Suprapubic skin (tissue), 4 donors: ENCODE measurements at regions not wholly inside any gene's neighbourhood (a gene's known extent, or its start where the extent isn't known, plus 50 kb on each side); places are given as distances from the start of the nearest gene placed in this dataset.

Experiments used
- DNase-seq, 2 donors: peaks; one replicate each; pipeline ENCODE4 v3.0.0-alpha.2; 2019; ENCODE audit warnings: low spot score in 2 of 2
- H3K27ac ChIP-seq: fragments of 200-600 bp; sonication (generic); one replicate; pipeline ENCODE4 v1.5.1; 2019
- H3K27me3 ChIP-seq: fragments of 200-600 bp; sonication (generic); one replicate; pipeline ENCODE4 v1.5.1; 2019
- H3K36me3 ChIP-seq: fragments of 200-600 bp; sonication (generic); one replicate; pipeline ENCODE4 v1.5.1; 2019
- H3K4me1 ChIP-seq: fragments of 200-600 bp; sonication (generic); one replicate; pipeline ENCODE4 v1.5.1; 2019
- H3K4me3 ChIP-seq: fragments of 200-600 bp; sonication (generic); one replicate; pipeline ENCODE4 v1.5.1; 2019; ENCODE audit warnings: mild to moderate bottlenecking
- H3K9me3 ChIP-seq: fragments of 200-600 bp; sonication (generic); one replicate; pipeline ENCODE4 v1.5.1; 2019
- EP300 ChIP-seq: sonication (generic); formaldehyde crosslinking; IDR thresholded peaks from one replicate; pipeline ENCODE4 v1.6.1; 2017; ENCODE audit warnings: antibody characterized with exemption
- POLR2A ChIP-seq, 2 donors: fragments of 450-650 bp; IDR thresholded peaks; one replicate each; pipeline ENCODE4 v1.6.1; 2017; ENCODE audit warnings: antibody characterized with exemption in 2 of 2, mild to moderate bottlenecking in 2 of 2, moderate library complexity in 2 of 2
- POLR2AphosphoS5 ChIP-seq, 3 donors: sonication (generic); formaldehyde crosslinking; IDR thresholded peaks; one replicate each; pipeline ENCODE4 v1.6.1; 2017; ENCODE audit warnings: antibody characterized with exemption in 3 of 3
- WGBS: methylation state at CpG from one replicate; pipeline ENCODE4 v1.1.5; 2018; 5-methylcytosine and 5-hydroxymethylcytosine counted together
- TF ChIP-seq, protein P1 (sequence below), 2 donors: fragments of 200-600 bp in 1 of 2; fragments of 450-650 bp in 1 of 2; sonication (generic) in 1 of 2; IDR thresholded peaks; one replicate each; pipeline ENCODE4 v1.5.1; 2016 to 2019; ENCODE audit warnings: antibody characterized with exemption in 2 of 2, mild to moderate bottlenecking in 1 of 2, moderate library complexity in 1 of 2

- H3K4me3 ChIP-seq: no peak overlapping the region
- no peaks in the 10 kb centered on the region for H3K9me3 ChIP-seq
- no peak for TF ChIP-seq POLR2AphosphoS5 (IDR thresholded peaks at IDR 0.05)
- no peak for TF ChIP-seq POLR2A (IDR thresholded peaks at IDR 0.05)
- TF ChIP-seq, protein P1, sequence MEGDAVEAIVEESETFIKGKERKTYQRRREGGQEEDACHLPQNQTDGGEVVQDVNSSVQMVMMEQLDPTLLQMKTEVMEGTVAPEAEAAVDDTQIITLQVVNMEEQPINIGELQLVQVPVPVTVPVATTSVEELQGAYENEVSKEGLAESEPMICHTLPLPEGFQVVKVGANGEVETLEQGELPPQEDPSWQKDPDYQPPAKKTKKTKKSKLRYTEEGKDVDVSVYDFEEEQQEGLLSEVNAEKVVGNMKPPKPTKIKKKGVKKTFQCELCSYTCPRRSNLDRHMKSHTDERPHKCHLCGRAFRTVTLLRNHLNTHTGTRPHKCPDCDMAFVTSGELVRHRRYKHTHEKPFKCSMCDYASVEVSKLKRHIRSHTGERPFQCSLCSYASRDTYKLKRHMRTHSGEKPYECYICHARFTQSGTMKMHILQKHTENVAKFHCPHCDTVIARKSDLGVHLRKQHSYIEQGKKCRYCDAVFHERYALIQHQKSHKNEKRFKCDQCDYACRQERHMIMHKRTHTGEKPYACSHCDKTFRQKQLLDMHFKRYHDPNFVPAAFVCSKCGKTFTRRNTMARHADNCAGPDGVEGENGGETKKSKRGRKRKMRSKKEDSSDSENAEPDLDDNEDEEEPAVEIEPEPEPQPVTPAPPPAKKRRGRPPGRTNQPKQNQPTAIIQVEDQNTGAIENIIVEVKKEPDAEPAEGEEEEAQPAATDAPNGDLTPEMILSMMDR (IDR thresholded peaks at IDR 0.05): no peak
- no peak for TF ChIP-seq EP300
- H3K36me3 ChIP-seq: no peaks in the 10 kb centered on the region
- 88% methylated on average over 5 of the region's 5 CpGs for WGBS
- no peak for DNase-seq
- no peaks in the 10 kb centered on the region for H3K27me3 ChIP-seq
- no peaks in the 10 kb centered on the region for H3K4me1 ChIP-seq
- no peak overlapping the region for H3K27ac ChIP-seq
Observed at GRCh38 chr2:221337957-221338685, 234.0 kb downstream of the EPHA4 start.

GRCh38 chr2:221342388-221342787 is 229.7 kb downstream of the EPHA4 start:
- no peak for DNase-seq
- no peaks in the 10 kb centered on the region for H3K27me3 ChIP-seq
- peaks cover 2% of the 10 kb centered on the region for H3K4me1 ChIP-seq
- no peak overlapping the region for H3K4me3 ChIP-seq
- no peak overlapping the region for H3K27ac ChIP-seq
- H3K9me3 ChIP-seq: no peaks in the 10 kb centered on the region
- no peaks in the 10 kb centered on the region for H3K36me3 ChIP-seq
- TF ChIP-seq POLR2AphosphoS5 (IDR thresholded peaks at IDR 0.05) (no peak), EP300 (no peak), POLR2A (IDR thresholded peaks at IDR 0.05) (no peak)
- TF ChIP-seq, protein P1 (IDR thresholded peaks at IDR 0.05): no peak
- 86% methylated on average over 8 of the region's 8 CpGs for WGBS

DNA sequence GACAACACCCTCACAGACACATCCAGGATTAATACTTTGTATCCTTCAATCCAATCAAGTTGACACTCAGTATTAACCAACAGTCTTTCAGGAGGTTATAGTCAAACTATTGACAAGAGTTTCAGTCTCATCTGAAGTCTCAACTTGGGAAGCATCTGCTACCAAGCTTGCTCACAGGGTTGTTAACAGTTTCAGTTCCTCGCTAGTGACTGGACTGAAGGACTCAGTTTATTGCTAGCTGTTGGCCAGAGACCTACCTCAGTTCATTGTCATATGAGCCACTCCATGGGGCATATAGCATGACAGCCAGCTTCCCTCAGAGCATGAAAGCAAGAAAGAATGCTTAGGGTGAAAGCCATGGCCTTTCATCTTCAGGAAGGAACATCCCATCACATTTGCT is 228.6 kb downstream of the EPHA4 start:
- Histone ChIP-seq H3K27me3 (no peaks in the 10 kb centered on the region), H3K4me3 (no peak overlapping the region), H3K27ac (no peak overlapping the region), H3K4me1 (peaks cover 2% of the 10 kb centered on the region), H3K36me3 (no peaks in the 10 kb centered on the region), H3K9me3 (no peaks in the 10 kb centered on the region)
- 91% methylated on average over 1 of the region's 1 CpG for WGBS
- no peak for DNase-seq
- no peak for TF ChIP-seq POLR2AphosphoS5 (IDR thresholded peaks at IDR 0.05)
- TF ChIP-seq, protein P1 (IDR thresholded peaks at IDR 0.05): no peak
- TF ChIP-seq EP300: no peak
- TF ChIP-seq POLR2A (IDR thresholded peaks at IDR 0.05): no peak

DNA sequence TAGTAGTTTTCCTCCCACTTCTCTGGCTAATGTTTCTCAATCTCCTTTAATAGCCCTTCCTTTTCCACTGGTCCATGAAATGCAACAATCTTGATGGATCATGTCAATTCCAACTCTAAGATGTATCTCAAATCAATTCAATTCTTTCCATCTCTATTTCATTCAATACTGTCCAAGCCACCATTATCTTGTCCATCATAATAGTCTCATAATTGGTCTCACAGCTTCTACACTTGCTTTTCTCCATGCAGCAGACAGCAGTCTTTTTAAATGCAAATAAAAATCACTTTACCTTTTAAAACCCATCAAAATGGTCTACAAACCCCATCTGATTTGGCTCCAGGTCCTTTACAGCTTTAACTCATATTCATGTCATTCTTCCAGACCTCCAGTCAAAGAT is 226.6 kb downstream of the EPHA4 start:
- no peak for DNase-seq
- no peaks in the 10 kb centered on the region for H3K36me3 ChIP-seq
- no peak overlapping the region for H3K27ac ChIP-seq
- H3K9me3 ChIP-seq: no peaks in the 10 kb centered on the region
- no peaks in the 10 kb centered on the region for H3K27me3 ChIP-seq
- no peak for TF ChIP-seq EP300
- no peak for TF ChIP-seq POLR2A (IDR thresholded peaks at IDR 0.05)
- TF ChIP-seq, protein P1 (IDR thresholded peaks at IDR 0.05): no peak
- no peak for TF ChIP-seq POLR2AphosphoS5 (IDR thresholded peaks at IDR 0.05)
- peaks cover 2% of the 10 kb centered on the region for H3K4me1 ChIP-seq
- H3K4me3 ChIP-seq: no peak overlapping the region

DNA sequence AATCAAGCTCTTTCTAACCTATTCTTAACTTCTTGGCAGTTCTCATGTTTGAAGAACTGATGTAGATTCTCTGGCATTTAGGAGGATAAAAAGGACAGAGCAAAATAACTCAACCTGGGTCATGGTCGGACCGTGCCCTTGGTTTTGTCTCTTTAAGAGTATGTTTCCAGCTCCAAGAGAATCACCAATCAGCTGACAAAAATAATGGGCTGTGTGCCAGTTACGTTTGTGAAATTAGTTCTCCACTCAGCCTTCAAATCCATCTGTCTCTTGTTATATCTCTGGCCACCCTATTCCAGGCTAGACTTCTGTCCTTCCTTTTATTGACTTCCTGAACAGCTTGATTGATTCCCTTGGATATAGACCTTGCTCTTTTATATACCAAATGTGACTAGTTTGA is 225.7 kb downstream of the EPHA4 start:
- Histone ChIP-seq H3K4me1 (peaks cover 2% of the 10 kb centered on the region), H3K27me3 (no peaks in the 10 kb centered on the region), H3K27ac (no peak overlapping the region), H3K9me3 (no peaks in the 10 kb centered on the region), H3K4me3 (no peak overlapping the region), H3K36me3 (no peaks in the 10 kb centered on the region)
- WGBS: 42% methylated on average over 3 of the region's 3 CpGs
- TF ChIP-seq, protein P1 (IDR thresholded peaks at IDR 0.05): no peak
- TF ChIP-seq POLR2AphosphoS5 (IDR thresholded peaks at IDR 0.05): no peak
- no peak for TF ChIP-seq POLR2A (IDR thresholded peaks at IDR 0.05)
- TF ChIP-seq EP300: no peak
- DNase-seq: no peak
